Stomach (tissue), 4 donors: ENCODE measurements at regions not wholly inside any gene's neighbourhood (a gene's known extent, or its start where the extent isn't known, plus 50 kb on each side); places are given as distances from the start of the nearest gene placed in this dataset.

Experiments used
- POLR2AphosphoS5 ChIP-seq, 3 donors: sonication (generic); formaldehyde crosslinking; IDR thresholded peaks; one replicate each; pipeline ENCODE4 v1.6.1; 2016; ENCODE audit warnings: antibody characterized with exemption in 3 of 3
- TF ChIP-seq, protein P1 (sequence below), 7 experiments: fragments of 450-650 bp in 4 of 7; fragments of 200-600 bp in 3 of 7; sonication (generic) in 3 of 7; IDR thresholded peaks; one replicate each; pipeline ENCODE4 v1.5.1; 2016 to 2019; ENCODE audit warnings: antibody characterized with exemption in 7 of 7, control low read depth in 2 of 7, mild to moderate bottlenecking in 1 of 7

- TF ChIP-seq, protein P1, sequence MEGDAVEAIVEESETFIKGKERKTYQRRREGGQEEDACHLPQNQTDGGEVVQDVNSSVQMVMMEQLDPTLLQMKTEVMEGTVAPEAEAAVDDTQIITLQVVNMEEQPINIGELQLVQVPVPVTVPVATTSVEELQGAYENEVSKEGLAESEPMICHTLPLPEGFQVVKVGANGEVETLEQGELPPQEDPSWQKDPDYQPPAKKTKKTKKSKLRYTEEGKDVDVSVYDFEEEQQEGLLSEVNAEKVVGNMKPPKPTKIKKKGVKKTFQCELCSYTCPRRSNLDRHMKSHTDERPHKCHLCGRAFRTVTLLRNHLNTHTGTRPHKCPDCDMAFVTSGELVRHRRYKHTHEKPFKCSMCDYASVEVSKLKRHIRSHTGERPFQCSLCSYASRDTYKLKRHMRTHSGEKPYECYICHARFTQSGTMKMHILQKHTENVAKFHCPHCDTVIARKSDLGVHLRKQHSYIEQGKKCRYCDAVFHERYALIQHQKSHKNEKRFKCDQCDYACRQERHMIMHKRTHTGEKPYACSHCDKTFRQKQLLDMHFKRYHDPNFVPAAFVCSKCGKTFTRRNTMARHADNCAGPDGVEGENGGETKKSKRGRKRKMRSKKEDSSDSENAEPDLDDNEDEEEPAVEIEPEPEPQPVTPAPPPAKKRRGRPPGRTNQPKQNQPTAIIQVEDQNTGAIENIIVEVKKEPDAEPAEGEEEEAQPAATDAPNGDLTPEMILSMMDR (IDR thresholded peaks at IDR 0.05): no peak
- no peak for TF ChIP-seq POLR2AphosphoS5 (IDR thresholded peaks at IDR 0.05)
Measured at GRCh38 chr11:15616130-15617105, 501.7 kb downstream of the INSC start.
